Stomach (tissue), 8 donors: ENCODE measurements at regions not wholly inside any gene's neighbourhood (a gene's known extent, or its start where the extent isn't known, plus 50 kb on each side); places are given as distances from the start of the nearest gene placed in this dataset.
A peak's percentile ranks its signal among the peaks of the same experiment; 100 is the strongest.
"Not testable (repeated sequence)": the region's sequence is repeated elsewhere in the genome, so short reads cannot be mapped to it uniquely, and the experiment has no call there.

Experiments used
- DNase-seq, 2 donors: peaks; one replicate each; pipeline versions ENCODE4 v3.0.0 to v3.0.0-alpha.2; 2013 to 2019
- H3K27ac ChIP-seq, 5 donors: fragments of 200-600 bp in 4 of 5; sonication (generic) in 4 of 5; one replicate each; pipeline ENCODE4 v1.5.1; 2013 to 2019; ENCODE audit warnings: mild to moderate bottlenecking in 1 of 5, moderate library complexity in 1 of 5
- H3K27me3 ChIP-seq, 3 donors: fragments of 200-600 bp; sonication (generic); one replicate each; pipeline ENCODE4 v1.5.1; 2017 to 2019; ENCODE audit warnings: mixed run types in 1 of 3
- H3K36me3 ChIP-seq, 4 donors: fragments of 200-600 bp; sonication (generic); 1 replicate in 3 of 4; 2 replicates in 1 of 4; pipeline ENCODE4 v1.5.1; 2016 to 2019
- H3K4me1 ChIP-seq, 4 donors: fragments of 200-600 bp; sonication (generic); one replicate each; pipeline ENCODE4 v1.5.1; 2016 to 2019
- H3K4me3 ChIP-seq, 4 donors: fragments of 200-600 bp; sonication (generic) in 3 of 4; one replicate each; pipeline ENCODE4 v1.5.1; 2016 to 2019; ENCODE audit warnings: mild to moderate bottlenecking in 1 of 4
- H3K9me3 ChIP-seq, 4 donors: fragments of 200-600 bp; sonication (generic); one replicate each; pipeline ENCODE4 v1.5.1; 2016 to 2019
- EP300 ChIP-seq: sonication (generic); formaldehyde crosslinking; IDR thresholded peaks from one replicate; pipeline ENCODE4 v1.6.1; 2017; ENCODE audit warnings: antibody characterized with exemption
- POLR2A ChIP-seq, 4 donors: fragments of 450-650 bp; IDR thresholded peaks; one replicate each; pipeline ENCODE4 v1.6.1; 2016; ENCODE audit warnings: antibody characterized with exemption in 4 of 4, control low read depth in 2 of 4, mild to moderate bottlenecking in 1 of 4, moderate library complexity in 1 of 4
- POLR2AphosphoS5 ChIP-seq, 3 donors: sonication (generic); formaldehyde crosslinking; IDR thresholded peaks; one replicate each; pipeline ENCODE4 v1.6.1; 2016; ENCODE audit warnings: antibody characterized with exemption in 3 of 3
- WGBS, 5 donors: extraction: QIAGEN DNeasy Blood & Tissue Kit in 3 of 5; methylation state at CpG; one replicate each; pipeline versions ENCODE4 v1.1.5 to v1.1.7; 2013 to 2018; 5-methylcytosine and 5-hydroxymethylcytosine counted together
- intact Hi-C: fragments of 100-400 bp; cut with DNase I; formaldehyde crosslinking; loops from one replicate; pipeline ENCODE4 v1.15.1; 2023; ENCODE audit warnings: low total_unique reads
- TF ChIP-seq, protein P1 (sequence below), 7 experiments: fragments of 450-650 bp in 4 of 7; fragments of 200-600 bp in 3 of 7; sonication (generic) in 3 of 7; IDR thresholded peaks; one replicate each; pipeline ENCODE4 v1.5.1; 2016 to 2019; ENCODE audit warnings: antibody characterized with exemption in 7 of 7, control low read depth in 2 of 7, mild to moderate bottlenecking in 1 of 7
- donor health status: healthy with polysubstance abuse.
- donor health status: Bipolar disorder and iron deficiency.
- donor health status: healthy.

DNA sequence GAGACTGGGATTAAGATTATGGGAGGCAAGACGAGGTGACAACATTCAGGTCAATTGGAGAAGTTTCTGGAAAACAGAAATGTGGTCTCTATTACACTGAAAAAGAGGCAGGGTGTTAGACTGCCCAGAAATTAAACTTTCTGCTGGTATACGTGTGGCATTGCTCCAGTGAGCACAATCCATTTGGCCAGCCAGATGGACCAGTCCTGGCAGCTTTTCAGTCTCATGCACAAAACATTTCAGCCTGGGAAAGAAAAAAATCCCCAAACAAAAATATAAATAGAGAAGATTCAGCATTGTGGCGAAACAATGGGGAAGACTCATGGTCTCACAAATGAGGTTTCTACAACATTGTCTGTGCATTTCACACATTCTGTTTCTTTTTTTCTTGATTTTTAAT, 113.9 kb downstream of the HNMT start:
- intact Hi-C loops, result no loop called here
- Histone ChIP-seq H3K4me1 (no peaks in the 10 kb centered on the region), H3K36me3 (no peaks in the 10 kb centered on the region), H3K4me3 (no peak overlapping the region), H3K27me3 (no peaks in the 10 kb centered on the region), H3K27ac (no peak overlapping the region), H3K9me3 (no peaks in the 10 kb centered on the region)
- DNase-seq, result peak in 1 of 2 donors; percentile 12
- WGBS, 5 donors, result 64 to 83% (median 80%) methylated on average over 3 of the region's 3 CpGs
- TF ChIP-seq POLR2A (IDR thresholded peaks at IDR 0.05) (no peak), POLR2AphosphoS5 (IDR thresholded peaks at IDR 0.05) (no peak), EP300 (no peak)
- TF ChIP-seq, protein P1, sequence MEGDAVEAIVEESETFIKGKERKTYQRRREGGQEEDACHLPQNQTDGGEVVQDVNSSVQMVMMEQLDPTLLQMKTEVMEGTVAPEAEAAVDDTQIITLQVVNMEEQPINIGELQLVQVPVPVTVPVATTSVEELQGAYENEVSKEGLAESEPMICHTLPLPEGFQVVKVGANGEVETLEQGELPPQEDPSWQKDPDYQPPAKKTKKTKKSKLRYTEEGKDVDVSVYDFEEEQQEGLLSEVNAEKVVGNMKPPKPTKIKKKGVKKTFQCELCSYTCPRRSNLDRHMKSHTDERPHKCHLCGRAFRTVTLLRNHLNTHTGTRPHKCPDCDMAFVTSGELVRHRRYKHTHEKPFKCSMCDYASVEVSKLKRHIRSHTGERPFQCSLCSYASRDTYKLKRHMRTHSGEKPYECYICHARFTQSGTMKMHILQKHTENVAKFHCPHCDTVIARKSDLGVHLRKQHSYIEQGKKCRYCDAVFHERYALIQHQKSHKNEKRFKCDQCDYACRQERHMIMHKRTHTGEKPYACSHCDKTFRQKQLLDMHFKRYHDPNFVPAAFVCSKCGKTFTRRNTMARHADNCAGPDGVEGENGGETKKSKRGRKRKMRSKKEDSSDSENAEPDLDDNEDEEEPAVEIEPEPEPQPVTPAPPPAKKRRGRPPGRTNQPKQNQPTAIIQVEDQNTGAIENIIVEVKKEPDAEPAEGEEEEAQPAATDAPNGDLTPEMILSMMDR (IDR thresholded peaks at IDR 0.05), result no peak

DNA sequence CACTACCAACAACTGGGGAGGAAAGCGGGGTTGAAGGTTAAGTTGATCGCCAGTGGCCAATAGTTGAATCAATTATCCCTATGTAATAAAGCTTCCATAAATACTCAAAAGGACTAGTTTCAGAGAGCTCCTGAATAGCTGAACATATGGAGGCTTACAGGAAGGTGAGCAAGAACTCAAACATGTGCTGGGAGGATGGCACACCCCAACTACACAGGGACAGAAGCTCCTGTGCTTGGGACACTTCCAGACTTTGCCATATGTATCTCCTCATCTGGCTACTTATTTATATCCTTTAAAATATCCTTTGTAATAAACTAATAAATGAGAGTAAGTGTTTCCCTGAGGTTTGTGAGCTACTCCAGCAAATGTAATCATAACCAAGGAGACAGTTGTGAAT, 115.7 kb downstream of the HNMT start:
- 90 to 100% (median 95%) methylated on average over 2 of the region's 2 CpGs for WGBS, 5 donors
- no peak overlapping the region for H3K4me3 ChIP-seq
- no peaks in the 10 kb centered on the region for H3K4me1 ChIP-seq
- no peak overlapping the region for H3K27ac ChIP-seq
- no peaks in the 10 kb centered on the region for H3K27me3 ChIP-seq
- DNase-seq, result no peak
- TF ChIP-seq POLR2AphosphoS5 (IDR thresholded peaks at IDR 0.05) (no peak), EP300 (no peak), POLR2A (IDR thresholded peaks at IDR 0.05) (no peak)
- TF ChIP-seq, protein P1 (IDR thresholded peaks at IDR 0.05), result no peak
- no peaks in the 10 kb centered on the region for H3K36me3 ChIP-seq
- no peaks in the 10 kb centered on the region for H3K9me3 ChIP-seq
- intact Hi-C loops, result no loop called here

GRCh38 chr2:138081225-138082073, 117.2 kb downstream of the HNMT start:
- DNase-seq, result no peak

DNA sequence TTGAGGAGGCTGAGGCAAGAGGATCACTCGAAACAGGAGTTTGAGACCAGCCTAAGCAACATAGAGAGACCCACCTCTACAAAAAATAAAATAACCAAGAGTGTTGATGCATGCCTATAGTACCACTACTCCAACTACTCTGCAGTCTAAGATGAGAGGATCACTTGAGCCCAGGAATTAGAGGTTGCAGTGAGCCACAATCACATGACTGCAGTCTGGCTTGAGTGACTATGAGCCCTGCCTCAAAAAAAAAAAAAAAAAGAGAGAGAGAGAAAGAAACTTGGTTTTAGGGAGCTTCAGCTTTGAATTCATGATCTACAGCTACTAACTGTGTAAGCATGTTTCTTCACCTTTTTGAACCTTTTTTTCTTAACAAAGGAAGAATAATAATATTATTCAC, 119.9 kb downstream of the HNMT start:
- Histone ChIP-seq H3K27ac (no peak overlapping the region), H3K36me3 (no peaks in the 10 kb centered on the region), H3K4me3 (no peak overlapping the region), H3K9me3 (no peaks in the 10 kb centered on the region), H3K27me3 (no peaks in the 10 kb centered on the region), H3K4me1 (peaks cover 0 to 14% (median 5%) of the 10 kb centered on the region in 4 donors)
- WGBS, 5 donors, result 80 to 92% (median 85%) methylated on average over 1 of the region's 1 CpG
- no peak for DNase-seq
- intact Hi-C loops, result no loop called here
- TF ChIP-seq, protein P1 (IDR thresholded peaks at IDR 0.05), result no peak
- TF ChIP-seq EP300, result no peak
- no peak for TF ChIP-seq POLR2AphosphoS5 (IDR thresholded peaks at IDR 0.05)
- TF ChIP-seq POLR2A (IDR thresholded peaks at IDR 0.05), result no peak

More at GRCh38 chr2:138081225-138082073, 117.2 kb downstream of the HNMT start:
- WGBS, 5 donors, result 46 to 59% (median 57%) methylated on average over 8 of the region's 8 CpGs
- Histone ChIP-seq H3K4me3 (no peak overlapping the region), H3K27ac (no peak overlapping the region), H3K27me3 (no peaks in the 10 kb centered on the region), H3K9me3 (no peaks in the 10 kb centered on the region), H3K36me3 (no peaks in the 10 kb centered on the region), H3K4me1 (no peaks in the 10 kb centered on the region)
- intact Hi-C loops, result no loop called here
- TF ChIP-seq POLR2A (IDR thresholded peaks at IDR 0.05) (no peak), EP300 (no peak)
- TF ChIP-seq, protein P1 (IDR thresholded peaks at IDR 0.05), result no peak

GRCh38 chr2:138085441-138085840, 121.2 kb downstream of the HNMT start:
- H3K4me1 ChIP-seq, result peaks cover 0 to 14% (median 5%) of the 10 kb centered on the region in 4 donors
- H3K9me3 ChIP-seq, DNase-seq, H3K27ac ChIP-seq, H3K36me3 ChIP-seq, H3K4me3 ChIP-seq, intact Hi-C loops, H3K27me3 ChIP-seq: not testable (repeated sequence)
- 74 to 88% (median 81%) methylated on average over 1 of the region's 1 CpG for WGBS, 5 donors
